Fibroblast of lung (primary cell): ENCODE measurements at regions not wholly inside any gene's neighbourhood (a gene's known extent, or its start where the extent isn't known, plus 50 kb on each side); places are given as distances from the start of the nearest gene placed in this dataset.
"Not testable (repeated sequence)": the region's sequence is repeated elsewhere in the genome, so short reads cannot be mapped to it uniquely, and the experiment has no call there.

Experiments used
- DNase-seq, 2 donors: peaks; one replicate each; pipeline versions ENCODE4 v3.0.0 to v3.0.0-alpha.2; 2010; ENCODE audit warnings: low read depth in 2 of 2
- H2AFZ ChIP-seq: 2 replicates; pipeline ENCODE4 v1.5.1; 2012; ENCODE audit warnings: low read length, control low read depth, inconsistent platforms
- H3K27ac ChIP-seq: 2 replicates; pipeline ENCODE4 v1.5.1; 2011; ENCODE audit warnings: low read length, control low read depth; ENCODE audit not compliant: insufficient read depth
- H3K27me3 ChIP-seq: 2 replicates; pipeline ENCODE4 v1.5.1; 2011; ENCODE audit warnings: mild to moderate bottlenecking, low read length; ENCODE audit not compliant: control insufficient read depth, insufficient read depth
- H3K36me3 ChIP-seq: 2 replicates; pipeline ENCODE4 v1.5.1; 2011; ENCODE audit warnings: low read length; ENCODE audit not compliant: control insufficient read depth, insufficient read depth
- H3K4me1 ChIP-seq: 2 replicates; pipeline ENCODE4 v1.5.1; 2011; ENCODE audit warnings: low read length; ENCODE audit not compliant: control insufficient read depth, insufficient read depth; ENCODE audit errors: extremely low read depth
- H3K4me2 ChIP-seq: 2 replicates; pipeline ENCODE4 v1.5.1; 2011; ENCODE audit warnings: low read length, control low read depth; ENCODE audit not compliant: insufficient read depth; ENCODE audit errors: extremely low read depth
- H3K4me3 ChIP-seq, 4 experiments: fragments of 200-600 bp in 1 of 4; sonication (generic) in 1 of 4; replicated peaks in 1 of 4; 2 replicates each; pipeline ENCODE4 v1.5.1; 2011 to 2016; ENCODE audit warnings: low read length in 4 of 4, low read depth in 3 of 4, mild to moderate bottlenecking in 3 of 4, control low read depth in 2 of 4, inconsistent platforms in 1 of 4, mixed read lengths in 1 of 4; ENCODE audit not compliant: insufficient read depth in 1 of 4; ENCODE audit errors: control extremely low read depth in 1 of 4
- H3K79me2 ChIP-seq: 2 replicates; pipeline ENCODE4 v1.5.1; 2012; ENCODE audit warnings: mild to moderate bottlenecking, low read length, inconsistent platforms; ENCODE audit not compliant: control insufficient read depth, insufficient read depth
- H3K9ac ChIP-seq: 2 replicates; pipeline ENCODE4 v1.5.1; 2011; ENCODE audit warnings: mild to moderate bottlenecking, low read length, control low read depth; ENCODE audit not compliant: insufficient read depth
- H3K9me3 ChIP-seq: 2 replicates; pipeline ENCODE4 v1.5.1; 2012; ENCODE audit warnings: low read depth, low read length; ENCODE audit not compliant: control insufficient read depth, insufficient read depth
- H4K20me1 ChIP-seq: 2 replicates; pipeline ENCODE4 v1.5.1; 2011; ENCODE audit warnings: low read length; ENCODE audit not compliant: control insufficient read depth, insufficient read depth; ENCODE audit errors: extremely low read depth
- CTCF ChIP-seq, 2 donors: IDR thresholded peaks in 1 of 2; conservative IDR thresholded peaks in 1 of 2; 1 replicate in 1 of 2; 2 replicates in 1 of 2; pipeline ENCODE4 v1.5.1; 2011 to 2012; ENCODE audit warnings: low read length in 2 of 2, control low read depth in 1 of 2, inconsistent platforms in 1 of 2, low read depth in 1 of 2, mild to moderate bottlenecking in 1 of 2
- EZH2 ChIP-seq: IDR thresholded peaks from 2 replicates; pipeline ENCODE4 v1.5.1; 2012; ENCODE audit warnings: low read length, control low read depth, mild to moderate bottlenecking; ENCODE audit errors: missing control alignments

GRCh38 chr21:27771938-27772483, 805.1 kb upstream of the ADAMTS5 start:
- no peak overlapping the region for H3K4me2 ChIP-seq

DNA sequence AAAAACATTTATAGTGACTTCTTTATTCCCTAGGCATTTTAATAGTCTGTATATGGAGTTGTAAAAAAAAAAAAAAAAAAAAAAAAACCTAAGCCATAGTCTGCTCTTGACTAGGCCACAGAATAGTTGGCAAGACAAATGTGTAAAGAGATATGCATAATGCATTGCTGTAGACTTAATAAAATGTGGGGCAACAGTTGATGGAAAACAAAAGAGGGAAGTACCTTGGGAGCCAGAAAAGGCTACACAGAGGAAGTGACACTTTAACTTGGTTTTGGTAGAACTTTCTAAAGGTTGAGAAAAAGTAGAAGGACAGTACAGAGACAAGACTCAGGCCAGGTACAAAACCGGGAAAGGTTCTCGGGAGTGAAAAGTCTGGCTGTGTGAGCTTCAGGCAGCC, 802.9 kb upstream of the ADAMTS5 start:
- TF ChIP-seq CTCF (conservative IDR thresholded peaks at IDR 0.05 in 1 of 2, IDR thresholded peaks at IDR 0.05 in 1 of 2; ENCODE audit: low read depth in 1 of 2, low read length in 2 of 2) (no peak), EZH2 (no peak)
- Histone ChIP-seq H3K27ac (no peak overlapping the region), H2AFZ (no peak overlapping the region), H3K4me1 (no peaks in the 10 kb centered on the region), H3K79me2 (no peaks in the 10 kb centered on the region), H3K36me3 (no peaks in the 10 kb centered on the region), H3K9me3 (no peaks in the 10 kb centered on the region), H3K4me3 (no peak overlapping the region), H4K20me1 (no peaks in the 10 kb centered on the region), H3K4me2 (no peak overlapping the region), H3K27me3 (no peaks in the 10 kb centered on the region), H3K9ac (no peak overlapping the region)
- DNase-seq: no peak

More at GRCh38 chr21:27771938-27772483, 805.1 kb upstream of the ADAMTS5 start:
- Histone ChIP-seq H3K4me1 (no peaks in the 10 kb centered on the region), H3K27me3 (no peaks in the 10 kb centered on the region), H3K36me3 (no peaks in the 10 kb centered on the region), H3K4me3 (no peak overlapping the region), H3K79me2 (no peaks in the 10 kb centered on the region), H3K27ac (no peak overlapping the region), H3K9me3 (no peaks in the 10 kb centered on the region), H3K9ac (no peak overlapping the region), H2AFZ (no peak overlapping the region), H4K20me1 (no peaks in the 10 kb centered on the region)
- DNase-seq: no peak
- no peak for TF ChIP-seq CTCF (conservative IDR thresholded peaks at IDR 0.05 in 1 of 2, IDR thresholded peaks at IDR 0.05 in 1 of 2; ENCODE audit: low read depth in 1 of 2, low read length in 2 of 2)
- no peak for TF ChIP-seq EZH2

- H3K36me3 ChIP-seq, H3K79me2 ChIP-seq, H3K27me3 ChIP-seq, H3K9ac ChIP-seq, H3K4me1 ChIP-seq, H2AFZ ChIP-seq, H3K27ac ChIP-seq, H3K4me2 ChIP-seq, H3K4me3 ChIP-seq, H3K9me3 ChIP-seq, H4K20me1 ChIP-seq: not testable (repeated sequence)
- DNase-seq: peak in 1 of 2 donors; percentile 54
Measured at GRCh38 chr21:27768046-27768637, 801.3 kb upstream of the ADAMTS5 start.
